ENCODE measurements at regions not wholly inside any gene's neighbourhood (a gene's known extent, or its start where the extent isn't known, plus 50 kb on each side); places are given as distances from the start of the nearest gene placed in this dataset.
"Not testable (repeated sequence)": the region's sequence is repeated elsewhere in the genome, so short reads cannot be mapped to it uniquely, and the experiment has no call there.

DNA sequence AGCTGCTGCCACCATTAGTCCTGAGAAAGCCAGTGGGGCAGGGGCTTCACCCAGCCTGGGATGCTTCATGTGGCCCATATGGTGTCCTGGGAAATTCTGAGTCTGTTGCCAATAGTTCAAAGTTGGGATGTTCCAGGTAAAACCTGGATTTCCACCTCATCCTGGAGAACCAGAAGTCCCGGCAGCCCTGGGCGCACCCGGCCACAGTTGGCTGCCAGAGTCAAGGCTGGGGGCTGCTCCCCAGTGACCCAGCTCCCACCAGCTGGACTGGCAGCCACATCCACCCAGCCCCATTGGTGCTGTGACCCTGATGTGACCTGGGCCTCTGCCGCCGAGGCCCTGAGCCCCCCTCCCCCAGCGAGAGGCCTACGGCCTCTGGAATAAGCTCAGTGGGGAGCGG is 336.1 kb downstream of the ADGRD1 start:
- not testable (repeated sequence) for DNase-seq

DNA sequence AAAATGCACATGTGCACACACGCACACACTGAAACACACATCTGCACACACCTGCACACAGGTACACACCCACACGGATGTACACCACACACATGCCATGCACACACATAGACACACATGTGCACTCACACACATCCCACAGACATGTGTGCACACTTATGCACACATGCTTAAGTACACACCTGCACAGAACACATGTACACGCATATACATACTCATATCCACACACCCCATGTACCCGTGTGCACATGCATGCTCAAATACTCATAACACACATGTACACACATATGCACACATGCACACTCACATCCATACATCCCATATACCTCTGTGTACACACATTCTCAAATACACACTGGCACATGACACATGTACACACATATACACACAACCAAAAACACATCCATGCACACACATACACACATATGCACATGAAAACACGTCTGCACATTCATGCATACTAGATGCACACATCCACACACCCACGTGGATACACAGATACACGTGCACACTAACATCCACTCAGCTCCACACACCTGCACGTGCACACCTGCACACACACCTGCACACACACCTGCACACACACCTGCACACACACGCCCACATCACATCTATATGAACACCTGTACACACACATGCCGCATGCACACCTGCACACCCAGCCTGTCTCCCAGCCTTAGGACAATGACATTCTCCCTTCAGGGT is 336.7 kb downstream of the ADGRD1 start:
- DNase-seq, result no peak

DNA sequence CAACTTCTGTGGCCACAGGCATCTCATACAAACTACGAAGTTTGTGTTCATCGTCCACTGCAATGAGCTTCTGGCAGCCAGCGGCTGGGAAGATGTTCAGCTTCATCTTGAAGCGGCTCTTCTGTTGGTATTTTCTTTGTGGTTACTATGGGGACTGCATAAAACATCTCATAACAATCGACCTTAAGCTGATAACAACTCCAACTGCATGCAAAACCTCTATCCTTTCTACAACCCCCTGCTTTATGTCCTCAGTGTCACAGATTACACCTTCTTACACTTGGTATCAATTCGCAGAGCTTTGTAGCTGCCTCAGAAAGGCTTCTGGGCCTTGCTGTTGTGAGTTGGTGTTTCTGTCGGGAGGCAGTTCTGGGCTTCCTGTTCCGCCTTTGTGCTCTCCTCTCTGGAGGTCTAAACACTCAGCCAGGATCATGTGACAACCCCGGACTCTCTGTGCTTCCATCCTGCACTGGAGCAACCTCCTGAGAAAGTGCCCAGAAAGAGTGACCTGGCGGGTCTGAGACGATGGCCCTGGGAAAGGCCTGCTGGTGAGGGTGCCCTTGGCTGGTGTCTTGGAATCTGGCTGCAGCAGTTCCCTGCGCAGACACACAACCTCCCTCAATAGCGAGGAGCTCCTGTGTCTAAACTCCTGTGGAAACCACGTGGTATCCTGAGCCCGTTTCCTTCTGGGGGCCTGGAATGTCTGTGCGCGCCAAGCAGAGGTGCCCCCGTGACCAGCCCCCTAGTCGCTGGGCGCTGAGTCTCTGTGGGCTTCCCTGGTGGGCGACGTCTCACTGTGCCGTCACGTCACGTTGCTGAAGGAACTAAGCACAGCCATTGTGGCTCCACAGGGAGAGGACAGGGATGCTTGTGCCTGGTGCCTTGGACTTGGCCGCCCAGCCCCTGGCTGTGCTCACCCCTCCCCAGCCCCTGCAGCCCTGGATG is 339.6 kb downstream of the ADGRD1 start:
- DNase-seq, result not testable (repeated sequence)

DNA sequence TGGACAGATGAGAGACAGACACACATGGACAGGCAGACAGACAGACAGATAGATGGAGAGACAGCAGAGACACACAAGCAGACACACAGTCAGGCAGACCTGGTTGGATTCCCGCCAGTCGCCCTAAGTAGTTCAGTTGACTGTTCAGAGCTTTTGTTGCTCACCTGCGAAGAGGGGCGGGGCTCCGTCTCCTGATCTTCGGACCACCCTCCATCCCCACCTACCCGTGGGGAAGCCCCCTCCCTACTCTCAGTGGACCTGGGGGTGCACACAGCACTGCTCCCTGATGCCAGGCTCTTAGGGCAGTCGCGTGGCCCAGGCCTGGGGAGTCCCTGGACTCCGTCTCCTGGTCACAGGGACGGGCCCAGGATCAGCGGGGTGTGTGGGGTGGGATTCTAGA is 341.0 kb downstream of the ADGRD1 start:
- DNase-seq, result not testable (repeated sequence)

DNA sequence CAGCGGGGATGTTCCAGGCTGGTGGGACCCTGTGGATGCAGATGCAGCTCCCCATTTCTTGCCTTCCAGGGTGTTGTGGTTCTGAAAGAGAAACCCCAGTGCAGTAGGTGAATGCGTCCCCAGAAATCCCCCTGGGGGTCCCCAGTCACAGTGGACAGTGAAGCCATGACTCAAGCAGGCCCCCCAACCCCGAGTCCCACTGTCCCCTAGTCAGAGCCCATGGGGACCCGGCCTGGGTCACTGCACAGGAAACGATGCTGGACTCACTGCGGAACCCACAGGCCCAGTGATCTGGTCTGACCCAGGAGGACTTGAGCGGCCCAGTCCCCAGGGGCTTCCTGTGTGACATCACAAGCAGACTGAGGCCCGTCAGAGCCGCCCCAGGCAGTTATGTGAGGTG is 341.4 kb downstream of the ADGRD1 start:
- DNase-seq, result not testable (repeated sequence)

DNA sequence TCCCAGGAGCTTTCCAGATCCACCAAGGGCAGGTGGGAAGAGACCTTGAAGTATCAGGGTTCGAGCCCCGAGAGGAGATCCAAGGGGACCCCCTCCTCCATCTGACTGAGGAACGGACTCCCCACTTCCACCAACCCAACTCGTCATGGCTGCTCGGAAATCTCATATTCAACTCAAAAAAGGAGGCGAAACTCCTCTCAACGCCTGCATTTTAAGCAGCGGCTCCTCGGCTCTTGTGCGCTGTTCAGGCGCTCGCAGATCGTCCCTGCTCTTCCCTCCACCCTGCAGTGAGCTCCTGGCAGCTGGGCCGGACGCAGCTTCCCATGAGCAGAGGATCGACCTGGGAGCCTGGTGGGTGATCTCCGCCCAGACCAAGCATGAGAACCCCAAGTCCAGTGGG is 341.9 kb downstream of the ADGRD1 start:
- not testable (repeated sequence) for DNase-seq

DNA sequence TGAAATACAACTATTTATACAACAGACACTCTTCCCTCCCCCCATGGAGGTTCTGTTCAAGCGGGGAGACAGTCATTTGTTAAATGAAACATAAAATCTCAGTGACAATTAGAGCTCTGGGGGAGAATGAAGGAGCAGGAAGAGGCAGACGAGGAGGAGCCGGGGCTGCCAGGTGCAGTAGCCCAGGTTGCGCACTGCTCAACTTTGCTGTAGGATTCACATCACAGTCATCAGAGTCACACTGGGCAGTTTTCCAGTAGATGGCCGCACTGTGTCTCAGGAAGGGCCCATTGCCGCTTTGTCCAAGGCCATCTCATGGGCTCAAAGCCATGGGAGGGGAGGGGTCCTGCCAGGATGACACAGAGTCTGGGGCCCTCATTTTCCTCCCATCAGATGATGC is 342.4 kb downstream of the ADGRD1 start:
- not testable (repeated sequence) for DNase-seq

DNA sequence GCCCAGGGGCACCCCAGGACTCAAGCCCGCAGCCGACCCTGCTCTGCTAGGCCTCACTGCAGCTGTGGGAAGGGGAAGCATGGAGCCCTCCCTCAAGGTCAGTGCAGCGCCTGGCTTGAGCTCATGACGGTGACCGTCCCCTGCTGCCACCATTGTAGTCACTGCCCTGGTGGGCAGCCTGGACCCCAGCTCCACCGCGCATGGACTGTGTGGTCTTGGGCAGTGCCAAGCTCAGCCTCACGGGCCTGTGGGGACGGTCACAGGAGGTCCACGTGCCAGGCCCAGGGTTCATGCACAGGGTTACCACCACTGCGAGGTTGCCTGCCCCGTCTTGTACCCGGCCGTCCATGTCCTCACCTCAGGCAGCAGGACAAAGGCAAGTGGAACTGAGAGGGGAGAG is 342.9 kb downstream of the ADGRD1 start:
- DNase-seq, result not testable (repeated sequence)

DNA sequence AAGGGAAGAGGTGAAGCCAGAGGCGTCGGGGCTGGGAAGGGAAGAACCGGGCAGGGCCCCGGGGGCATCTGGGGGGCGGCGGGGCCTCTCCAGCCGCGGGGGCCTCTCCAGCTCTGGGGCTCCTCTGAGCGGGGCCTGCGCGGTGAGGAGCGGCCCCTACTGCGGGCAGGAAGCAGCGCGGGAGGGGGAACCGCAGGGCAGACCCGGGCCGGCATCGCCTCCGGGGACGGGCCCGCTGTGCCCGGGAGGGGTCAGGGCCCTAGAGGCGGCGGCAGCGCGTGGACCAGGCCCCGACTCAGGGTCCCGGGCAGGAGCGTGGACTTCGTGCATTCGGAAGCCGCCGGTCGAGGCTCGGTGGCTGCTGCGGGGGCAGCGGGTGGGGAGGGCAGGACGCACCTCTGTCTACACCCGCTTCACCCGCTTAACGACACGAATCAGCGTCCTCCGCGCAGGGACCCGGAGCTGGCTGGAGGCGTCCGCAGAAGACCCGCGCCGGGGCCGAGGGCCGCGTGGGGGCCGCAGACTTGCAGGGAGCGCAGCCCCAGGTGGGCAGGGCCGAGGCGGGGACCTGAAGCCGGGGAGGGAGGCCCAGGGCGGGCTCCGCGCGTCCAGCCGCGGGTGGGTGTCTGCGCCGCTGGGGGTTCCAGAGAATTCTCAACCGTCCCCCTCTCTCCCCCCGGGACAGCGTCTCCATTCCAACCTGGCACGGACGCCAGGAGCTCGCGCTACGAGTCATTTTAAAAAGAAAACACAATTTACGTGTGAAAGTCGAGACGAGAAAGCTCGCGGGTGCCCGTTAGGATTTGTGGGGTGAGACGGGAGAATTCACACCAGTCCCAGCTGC is 345.0 kb downstream of the ADGRD1 start:
- not testable (repeated sequence) for DNase-seq

DNA sequence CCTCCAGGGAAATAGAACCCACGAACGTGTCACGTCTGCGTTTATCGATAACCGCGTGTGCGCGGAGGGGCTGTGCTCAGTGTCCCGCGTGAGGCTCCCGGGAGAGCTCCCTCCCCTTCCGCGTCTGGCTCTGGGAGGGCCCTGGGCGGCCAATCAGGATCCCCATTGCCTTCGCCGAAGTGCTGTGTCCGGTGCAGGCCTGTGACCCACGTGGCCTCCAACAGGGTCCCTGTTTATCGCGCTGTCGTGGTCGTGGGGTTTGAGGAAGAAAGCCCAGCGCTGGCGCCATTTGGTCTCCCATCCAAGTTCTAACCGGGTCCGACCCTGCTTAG is 345.6 kb downstream of the ADGRD1 start:
- not testable (repeated sequence) for DNase-seq

DNA sequence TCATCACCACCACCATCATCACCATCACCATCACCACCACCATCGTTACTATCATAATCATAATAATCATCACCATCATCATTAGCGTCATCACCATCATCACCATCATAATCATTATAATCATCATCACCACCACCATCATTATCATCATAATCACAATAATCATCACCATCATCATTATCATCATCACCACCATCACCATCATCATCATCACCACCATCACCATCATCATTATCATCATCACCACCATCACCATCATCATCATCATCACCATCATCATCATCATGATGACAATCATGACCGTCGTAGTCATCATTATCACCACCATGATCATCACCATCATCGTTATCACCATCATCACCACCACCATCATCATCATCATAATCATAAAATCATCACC is 349.9 kb downstream of the ADGRD1 start:
- not testable (repeated sequence) for DNase-seq

DNA sequence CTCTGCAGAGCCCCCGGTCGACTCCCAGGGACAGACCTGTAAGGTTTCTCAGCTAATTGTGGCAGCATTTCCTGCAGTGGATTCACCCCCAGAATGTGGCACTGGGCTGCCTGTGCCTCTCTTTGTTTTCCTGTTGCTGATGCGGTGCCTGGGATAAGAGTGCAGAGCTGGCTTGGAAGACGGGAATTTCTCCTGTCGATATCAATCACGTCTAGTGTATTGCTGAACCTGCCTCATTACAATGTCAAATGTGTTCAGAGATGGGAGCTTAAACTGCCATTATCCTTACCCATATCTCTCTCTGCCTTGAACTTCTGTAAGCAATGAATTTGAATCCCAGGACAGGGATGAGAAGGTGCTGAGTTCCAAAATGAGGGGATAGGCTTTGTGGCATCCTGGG is 350.9 kb downstream of the ADGRD1 start:
- DNase-seq, result not testable (repeated sequence)

DNA sequence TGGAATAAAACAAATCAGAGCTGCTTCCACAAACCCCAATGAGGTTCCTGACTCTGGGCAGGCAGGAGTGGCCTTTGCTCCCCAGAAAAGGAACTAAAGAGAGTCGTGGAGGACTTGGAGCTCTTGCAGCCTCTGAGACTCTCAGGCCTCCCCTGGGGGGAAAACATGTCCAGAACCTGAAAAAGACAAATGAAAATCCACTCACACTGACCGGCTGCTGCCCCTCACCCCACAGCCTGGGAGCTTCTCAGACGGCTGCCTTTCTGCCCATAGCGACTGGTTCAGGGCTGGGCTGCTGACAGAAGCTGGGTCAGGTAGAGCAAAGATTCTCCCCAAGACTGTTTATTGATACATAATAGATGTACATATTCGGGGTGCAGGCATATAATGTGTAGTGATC is 356.0 kb downstream of the ADGRD1 start:
- DNase-seq, result no peak

DNA sequence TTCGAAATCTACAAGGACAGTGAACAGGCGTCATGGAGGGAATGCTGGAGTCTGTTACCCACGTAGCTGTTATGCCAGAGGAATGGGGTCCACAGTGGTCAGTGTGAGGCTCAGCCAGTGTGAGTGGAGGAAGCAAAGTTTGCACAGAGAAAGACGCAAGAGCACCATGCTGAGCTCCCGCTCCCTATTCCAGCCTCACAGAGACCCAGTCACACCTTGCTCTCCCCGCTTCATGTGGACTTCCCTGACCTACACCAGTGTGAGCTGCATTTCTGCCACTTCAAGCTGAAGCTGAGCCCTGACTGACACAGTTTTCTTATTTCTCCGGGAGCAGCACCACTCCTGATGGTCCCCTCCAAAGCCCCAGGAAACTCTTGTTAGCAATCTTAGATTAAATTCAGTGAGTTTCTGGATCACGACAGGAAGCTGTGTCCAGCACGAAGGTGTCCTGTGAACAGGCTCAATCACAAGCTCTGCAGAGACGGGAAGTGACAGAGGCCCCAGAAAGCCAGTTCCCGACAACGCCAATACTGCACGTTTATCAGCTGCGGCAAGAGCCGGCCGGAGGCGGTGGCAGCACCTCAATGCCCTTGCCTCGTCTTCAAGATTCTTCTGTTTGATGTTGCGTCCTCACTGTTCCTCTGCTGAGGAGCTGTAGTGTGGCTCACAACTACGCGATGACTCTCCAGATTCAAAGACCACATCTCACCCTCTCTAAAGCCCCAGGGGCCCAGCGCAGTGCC is 356.7 kb downstream of the ADGRD1 start:
- DNase-seq, result not testable (repeated sequence)

DNA sequence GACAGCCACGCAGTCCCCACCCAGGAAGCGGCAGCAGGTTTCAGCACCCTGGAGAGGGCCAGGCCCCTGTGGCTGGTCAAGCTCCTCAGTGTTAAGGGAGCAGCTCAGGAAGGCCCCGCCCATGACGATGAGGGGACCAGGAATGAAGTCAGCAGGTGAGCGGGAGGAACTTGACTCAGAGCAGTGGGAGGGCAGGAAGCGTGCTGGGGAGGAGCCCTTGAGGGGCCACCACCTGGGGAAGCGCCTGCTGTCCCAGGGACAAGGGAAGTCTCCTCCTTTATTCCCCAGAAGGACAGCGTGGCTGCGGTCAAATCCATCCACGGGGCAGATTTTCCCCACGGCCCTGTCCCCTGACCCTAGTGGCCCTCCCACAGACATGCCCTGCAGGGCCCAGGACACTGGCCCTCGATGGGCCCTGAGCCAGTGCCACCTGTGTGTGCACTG is 357.6 kb downstream of the ADGRD1 start:
- not testable (repeated sequence) for DNase-seq

DNA sequence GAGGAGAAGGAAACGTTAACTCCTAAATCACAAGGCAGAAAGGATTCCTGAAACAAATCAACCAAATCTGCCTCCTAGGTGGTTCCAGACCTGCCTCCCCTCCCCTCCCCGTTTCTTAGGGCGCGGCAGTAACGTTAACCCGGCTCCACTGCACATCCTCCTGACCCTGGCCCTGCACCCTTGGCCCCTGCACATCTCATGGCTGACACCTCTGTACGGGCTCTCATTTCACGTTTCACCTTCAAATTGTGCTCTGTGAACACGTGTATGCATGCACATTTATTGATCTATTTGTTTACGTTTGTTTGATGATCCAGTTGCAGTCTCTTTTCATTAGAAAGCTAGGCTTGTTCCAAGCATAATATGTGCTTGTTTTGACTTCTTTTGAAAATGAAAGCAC is 358.1 kb downstream of the ADGRD1 start:
- no peak for DNase-seq

DNA sequence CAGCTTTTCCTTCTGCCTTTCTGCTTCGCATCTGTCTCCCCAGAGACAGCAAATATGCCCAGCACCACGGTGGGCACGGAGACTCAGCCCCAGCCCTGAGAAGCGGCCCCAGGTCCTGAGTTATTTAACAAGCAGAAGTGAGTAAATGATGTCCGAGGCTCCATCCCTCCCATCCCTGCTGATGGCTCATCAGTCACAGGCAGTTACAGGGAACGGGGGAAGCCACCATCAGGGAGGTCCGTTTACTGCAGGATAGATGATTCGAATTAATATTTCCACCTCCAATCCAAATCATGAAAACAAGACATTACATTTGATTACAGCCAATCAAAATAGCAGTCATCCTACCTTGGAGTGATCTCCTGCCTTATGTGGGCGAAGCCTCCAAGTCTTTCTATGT is 358.7 kb downstream of the ADGRD1 start:
- not testable (repeated sequence) for DNase-seq

DNA sequence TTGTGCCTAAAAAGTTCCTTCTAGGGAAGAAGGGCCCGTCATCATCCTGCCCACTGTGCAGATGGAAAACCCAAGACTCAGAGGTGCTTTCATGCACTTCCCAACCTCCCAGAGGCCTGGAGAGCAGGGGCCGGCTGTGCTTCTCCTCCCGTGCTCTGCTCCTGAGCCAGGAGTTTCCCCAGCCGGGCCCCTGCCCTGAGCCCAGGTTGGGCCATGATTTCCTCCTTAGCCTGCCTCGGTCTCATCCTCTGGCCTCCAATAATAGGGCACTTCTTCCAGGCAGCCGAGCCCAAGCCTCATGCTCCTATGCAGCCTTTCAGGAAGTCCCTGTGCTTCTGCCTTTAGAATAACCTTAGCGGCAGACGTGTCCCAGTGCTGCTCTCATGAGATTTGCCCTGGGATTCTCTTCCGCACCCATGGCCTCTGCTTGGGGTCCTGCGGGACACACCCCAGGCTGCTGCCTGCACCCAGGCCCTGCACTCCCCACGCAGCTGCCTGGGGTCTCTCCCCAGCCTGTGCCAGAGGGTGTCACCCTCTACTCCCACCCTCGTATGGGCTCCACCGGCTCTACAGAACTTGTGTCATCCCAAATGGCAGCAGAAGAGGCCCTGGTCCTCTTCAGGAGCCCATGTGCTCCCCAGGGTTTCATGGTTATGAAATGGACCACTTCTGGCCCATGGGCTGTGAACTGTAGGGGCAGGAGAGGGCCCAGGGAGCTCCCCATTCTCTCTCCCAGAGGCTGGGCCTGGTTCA is 359.3 kb downstream of the ADGRD1 start:
- DNase-seq, result no peak

DNA sequence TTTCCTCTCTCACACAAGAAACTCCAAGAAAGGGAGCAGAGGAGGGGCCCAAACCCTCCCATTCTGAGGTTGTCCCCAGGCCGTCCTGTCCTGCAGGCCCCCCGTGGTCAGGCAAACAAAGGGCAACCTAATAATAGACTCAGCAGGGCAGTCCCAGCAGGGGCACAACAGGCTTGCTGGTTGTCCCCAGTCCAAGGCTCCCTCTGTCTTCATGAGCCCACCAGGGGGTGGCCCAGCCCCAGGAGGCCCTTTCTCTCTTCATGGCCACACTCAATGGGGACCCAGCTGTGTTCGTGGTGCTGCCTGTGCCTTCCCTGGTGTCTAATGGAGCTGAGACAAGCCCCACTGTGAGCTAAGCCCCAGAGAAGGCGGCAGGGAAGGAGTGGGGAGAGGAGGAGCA is 359.9 kb downstream of the ADGRD1 start:
- DNase-seq, result no peak

DNA sequence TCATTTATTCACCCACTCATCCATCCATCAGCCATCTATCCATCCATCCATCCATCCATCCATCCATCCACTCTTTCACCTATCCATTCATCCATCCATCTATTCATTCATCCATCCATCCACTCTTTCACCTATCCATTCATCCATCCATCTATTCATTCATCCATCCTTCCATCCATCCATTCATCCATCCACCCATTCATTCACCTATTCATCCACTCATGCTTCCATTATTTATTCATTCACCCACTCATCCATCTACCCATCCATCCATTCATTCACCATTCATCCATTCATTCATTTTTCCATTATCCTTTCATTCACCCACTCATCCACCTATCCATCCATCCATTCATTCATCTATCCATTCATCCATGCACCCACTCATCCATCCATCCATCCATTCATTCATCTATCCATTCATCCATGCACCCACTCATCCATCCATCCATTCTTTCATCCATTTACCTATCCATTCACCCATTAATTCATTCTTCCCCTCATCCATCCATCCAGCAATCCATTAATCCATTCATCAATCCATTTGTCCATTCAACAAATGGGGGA is 360.9 kb downstream of the ADGRD1 start:
- no peak for DNase-seq

DNA sequence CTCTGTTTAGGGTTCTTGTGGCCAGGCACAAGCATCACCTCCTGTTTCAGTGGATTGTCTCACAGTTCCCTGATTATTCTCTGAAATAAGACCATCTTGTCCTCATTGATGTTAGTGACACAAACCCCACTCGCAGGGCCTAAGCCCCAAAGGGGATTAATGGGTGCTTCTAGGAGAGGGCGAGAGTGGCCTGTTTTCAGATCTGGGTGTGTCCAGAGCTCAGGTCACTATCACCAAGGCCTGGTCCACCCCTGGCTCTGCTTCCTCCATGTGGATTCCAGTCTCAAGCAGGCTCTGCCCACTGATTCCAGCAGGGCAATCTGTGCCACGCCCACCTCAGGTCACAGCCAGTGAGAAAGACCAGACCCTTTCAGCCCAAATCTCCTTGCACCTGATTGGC is 361.9 kb downstream of the ADGRD1 start:
- DNase-seq, result no peak

Data from fibroblast of skin of back (primary cell).